Activated naive CD4-positive, alpha-beta T cell treated with anti-CD3 and anti-CD28 coated beads for 36 hours (primary cell): ENCODE measurements at regions not wholly inside any gene's neighbourhood (a gene's known extent, or its start where the extent isn't known, plus 50 kb on each side); places are given as distances from the start of the nearest gene placed in this dataset.

Experiments used
- CTCF ChIA-PET: fragments of 350-600 bp; sonication (Branson Sonifier 250); formaldehyde crosslinking; loops from one replicate; lab custom pipeline; 2021; ENCODE audit warnings: antibody characterized with exemption; lab: Charles Lee
- DNase-seq: peaks from one replicate; pipeline ENCODE4 v3.0.0-alpha.2; 2020
- H3K27ac Mint-ChIP-seq: one replicate; pipeline ENCODE4 v1.8.0; 2021; ENCODE audit warnings: mild to moderate bottlenecking, mixed read lengths
- H3K27me3 Mint-ChIP-seq: one replicate; pipeline ENCODE4 v1.8.0; 2021; ENCODE audit warnings: low read depth, mixed read lengths
- H3K36me3 Mint-ChIP-seq: one replicate; pipeline ENCODE4 v1.8.0; 2021; ENCODE audit warnings: low read depth, mixed read lengths
- H3K4me1 Mint-ChIP-seq: one replicate; pipeline ENCODE4 v1.8.0; 2021; ENCODE audit warnings: low read depth, mixed read lengths
- H3K4me3 Mint-ChIP-seq: one replicate; pipeline ENCODE4 v1.8.0; 2021; ENCODE audit warnings: mild to moderate bottlenecking, moderate library complexity, mixed read lengths
- H3K9me3 Mint-ChIP-seq: one replicate; pipeline ENCODE4 v1.8.0; 2021; ENCODE audit warnings: mixed read lengths
- intact Hi-C: fragments of 100-400 bp; cut with micrococcal nuclease; formaldehyde crosslinking; loops from one replicate; pipeline ENCODE4 v1.15.1; 2023

DNA sequence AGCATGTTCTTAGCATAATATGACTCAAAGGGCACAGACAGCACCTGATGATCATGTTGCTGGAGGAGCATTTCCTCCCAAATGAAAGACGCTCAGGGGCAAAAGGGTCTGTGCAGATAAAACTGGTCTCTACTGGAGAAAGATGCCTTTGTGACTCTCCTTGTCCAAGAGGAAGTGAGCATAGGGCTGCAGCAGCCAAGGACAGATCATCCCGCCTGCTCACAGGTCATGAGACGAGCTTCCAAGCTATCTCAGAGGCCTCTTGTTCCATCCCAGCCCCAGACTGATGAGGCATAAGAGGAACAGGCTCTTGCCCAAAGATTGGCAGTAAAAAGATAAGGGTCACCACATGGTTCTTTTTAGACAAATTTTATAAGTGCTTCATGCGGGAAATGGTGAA lies 141.8 kb downstream of the KATNIP start:
- intact Hi-C loops = no loop called here

DNA sequence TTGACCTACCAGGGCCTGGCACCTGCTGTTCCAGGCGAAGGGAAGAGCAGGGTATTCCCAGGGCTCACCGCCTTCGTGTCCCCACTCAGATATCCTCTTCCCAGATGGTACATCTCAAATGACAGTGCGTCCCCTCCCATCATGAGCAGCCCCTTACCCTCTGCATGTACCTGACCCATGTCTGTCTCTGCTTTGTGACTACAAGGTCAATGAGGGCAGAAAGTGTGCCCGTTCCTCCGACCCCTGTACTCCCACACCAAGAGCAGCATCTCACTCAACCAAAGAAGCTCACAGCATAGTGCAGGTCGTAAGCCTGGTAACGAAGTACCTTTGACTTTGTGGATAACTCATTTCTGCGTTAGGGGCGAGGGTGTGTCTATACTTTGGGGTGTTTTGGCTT lies 142.6 kb downstream of the KATNIP start:
- no peak overlapping the region for H3K27ac Mint-ChIP-seq
- DNase-seq = no peak
- no peak overlapping the region for H3K4me3 Mint-ChIP-seq
- H3K9me3 Mint-ChIP-seq = no peaks in the 10 kb centered on the region
- CTCF ChIA-PET = interaction anchor here (1.0 kb wide), 1 partner anchor 378 kb away, joined by 3 read pairs; no protein-coding TSS in a partner anchor
- H3K27me3 Mint-ChIP-seq = no peaks in the 10 kb centered on the region
- no peaks in the 10 kb centered on the region for H3K4me1 Mint-ChIP-seq
- peaks cover 7% of the 10 kb centered on the region for H3K36me3 Mint-ChIP-seq
- intact Hi-C loops = no loop called here

More for the DNA sequence above, 141.8 kb downstream of the KATNIP start:
- CTCF ChIA-PET = interaction anchor here (0.7 to 1.0 kb wide), 2 partner anchors 13 to 379 kb away, joined by 3 read pairs; no protein-coding TSS in a partner anchor
- H3K27ac Mint-ChIP-seq = no peak overlapping the region
- DNase-seq = no peak
- H3K4me1 Mint-ChIP-seq = no peaks in the 10 kb centered on the region
- no peaks in the 10 kb centered on the region for H3K9me3 Mint-ChIP-seq
- H3K27me3 Mint-ChIP-seq = no peaks in the 10 kb centered on the region
- H3K4me3 Mint-ChIP-seq = no peak overlapping the region
- H3K36me3 Mint-ChIP-seq = peaks cover 2% of the 10 kb centered on the region

DNA sequence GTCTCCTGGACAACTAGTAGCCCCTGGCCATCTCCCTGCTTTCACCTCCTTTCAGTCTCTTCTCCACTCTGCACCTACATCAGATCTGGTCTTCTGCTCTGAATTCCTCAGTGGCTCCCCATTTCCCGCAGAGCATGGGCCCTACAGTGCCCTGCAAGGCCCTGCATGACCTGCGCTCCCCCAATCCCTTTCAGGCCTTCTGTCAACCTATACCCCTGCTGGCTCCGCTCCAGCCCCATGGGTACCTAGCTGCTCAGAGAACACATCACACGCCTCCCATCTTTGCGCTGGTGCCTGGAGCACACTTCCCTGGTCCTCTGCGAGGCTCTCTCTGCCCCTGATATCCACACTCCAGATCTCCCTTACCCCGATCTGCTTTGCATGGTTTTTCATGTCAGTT lies 145.2 kb downstream of the KATNIP start:
- Mint-ChIP-seq H3K27me3 (no peaks in the 10 kb centered on the region), H3K4me1 (no peaks in the 10 kb centered on the region), H3K4me3 (no peak overlapping the region), H3K27ac (no peak overlapping the region), H3K9me3 (no peaks in the 10 kb centered on the region), H3K36me3 (peaks cover 7% of the 10 kb centered on the region)
- no peak for DNase-seq
- CTCF ChIA-PET = no interaction called here
- intact Hi-C loops = no loop called here

DNA sequence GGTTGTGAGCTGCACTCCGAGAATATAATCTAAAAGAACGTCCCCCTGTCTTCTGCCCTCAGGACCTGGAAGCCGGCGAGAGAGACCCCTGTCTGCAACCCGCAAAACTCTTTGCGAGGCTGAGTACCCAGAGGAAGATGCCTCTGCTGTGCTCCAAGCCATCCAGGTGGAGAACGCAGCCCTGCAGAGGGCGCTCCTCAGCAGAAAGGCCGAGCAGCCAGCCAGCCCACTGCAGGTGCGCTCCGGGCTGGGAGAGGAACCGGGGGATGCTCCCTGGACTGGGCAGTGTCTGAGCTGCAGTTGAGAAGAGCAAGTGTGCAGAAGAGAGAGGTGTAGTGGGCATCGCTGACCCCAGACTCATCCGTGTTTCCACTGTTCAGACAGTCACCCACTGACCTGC lies 148.3 kb downstream of the KATNIP start:
- no peak overlapping the region for H3K4me3 Mint-ChIP-seq
- intact Hi-C loops = no loop called here
- no peaks in the 10 kb centered on the region for H3K9me3 Mint-ChIP-seq
- H3K27me3 Mint-ChIP-seq = no peaks in the 10 kb centered on the region
- peak; percentile 7 for DNase-seq
- CTCF ChIA-PET = interaction anchor here (1.1 kb wide), 1 partner anchor 17 kb away, joined by 3 read pairs; no protein-coding TSS in a partner anchor
- H3K36me3 Mint-ChIP-seq = peaks cover 8% of the 10 kb centered on the region
- no peaks in the 10 kb centered on the region for H3K4me1 Mint-ChIP-seq
- H3K27ac Mint-ChIP-seq = no peak overlapping the region

DNA sequence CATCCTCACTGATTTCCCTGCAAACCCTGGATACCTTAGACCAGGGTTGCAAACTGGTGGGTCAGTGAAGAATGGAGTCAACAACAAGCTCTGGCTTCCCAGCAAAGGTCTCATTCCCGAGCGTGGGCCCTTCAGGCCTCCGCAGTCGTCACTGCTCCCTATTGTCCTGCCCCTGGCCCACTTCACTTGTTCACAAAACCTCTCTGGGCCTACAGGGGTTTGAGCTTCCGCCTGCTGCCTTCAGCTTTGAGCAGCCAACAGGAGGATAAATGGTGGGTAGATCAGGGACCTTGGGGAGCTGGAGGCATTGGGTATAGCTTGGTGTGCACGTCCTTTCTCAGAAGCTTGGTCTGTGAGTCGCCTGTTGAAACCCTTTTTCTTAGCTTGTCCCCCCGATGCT lies 148.8 kb downstream of the KATNIP start:
- Mint-ChIP-seq H3K4me3 (no peak overlapping the region), H3K36me3 (peaks cover 8% of the 10 kb centered on the region), H3K4me1 (no peaks in the 10 kb centered on the region), H3K9me3 (no peaks in the 10 kb centered on the region), H3K27me3 (no peaks in the 10 kb centered on the region), H3K27ac (no peak overlapping the region)
- intact Hi-C loops = no loop called here
- no peak for DNase-seq
- CTCF ChIA-PET = interaction anchor here (1.1 kb wide), 1 partner anchor 17 kb away, joined by 3 read pairs; no protein-coding TSS in a partner anchor

DNA sequence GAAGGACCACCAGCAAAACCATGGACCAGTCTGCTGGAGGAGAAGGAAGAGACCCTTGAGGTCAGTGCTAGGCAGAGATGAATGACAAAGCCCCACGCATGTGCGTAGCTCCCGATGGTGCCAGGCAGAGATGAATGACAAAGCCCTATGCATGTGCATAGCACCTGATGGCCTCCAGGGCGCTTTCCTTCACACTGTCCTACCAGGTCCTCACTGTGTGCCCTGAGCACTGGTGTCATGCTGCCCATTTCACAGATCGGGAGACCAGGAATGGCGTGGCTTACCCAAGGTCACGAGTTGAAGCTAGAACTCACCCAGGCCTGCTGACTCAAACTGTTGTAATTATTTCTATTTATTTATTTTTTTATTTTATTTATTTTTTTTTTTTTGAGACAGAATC lies 149.6 kb downstream of the KATNIP start:
- CTCF ChIA-PET = interaction anchor here (1.1 kb wide), 1 partner anchor 16 kb away, joined by 3 read pairs; no protein-coding TSS in a partner anchor
- Mint-ChIP-seq H3K4me3 (no peak overlapping the region), H3K4me1 (no peaks in the 10 kb centered on the region), H3K9me3 (no peaks in the 10 kb centered on the region), H3K36me3 (peaks cover 8% of the 10 kb centered on the region), H3K27me3 (no peaks in the 10 kb centered on the region), H3K27ac (no peak overlapping the region)
- no peak for DNase-seq
- intact Hi-C loops = no loop called here

DNA sequence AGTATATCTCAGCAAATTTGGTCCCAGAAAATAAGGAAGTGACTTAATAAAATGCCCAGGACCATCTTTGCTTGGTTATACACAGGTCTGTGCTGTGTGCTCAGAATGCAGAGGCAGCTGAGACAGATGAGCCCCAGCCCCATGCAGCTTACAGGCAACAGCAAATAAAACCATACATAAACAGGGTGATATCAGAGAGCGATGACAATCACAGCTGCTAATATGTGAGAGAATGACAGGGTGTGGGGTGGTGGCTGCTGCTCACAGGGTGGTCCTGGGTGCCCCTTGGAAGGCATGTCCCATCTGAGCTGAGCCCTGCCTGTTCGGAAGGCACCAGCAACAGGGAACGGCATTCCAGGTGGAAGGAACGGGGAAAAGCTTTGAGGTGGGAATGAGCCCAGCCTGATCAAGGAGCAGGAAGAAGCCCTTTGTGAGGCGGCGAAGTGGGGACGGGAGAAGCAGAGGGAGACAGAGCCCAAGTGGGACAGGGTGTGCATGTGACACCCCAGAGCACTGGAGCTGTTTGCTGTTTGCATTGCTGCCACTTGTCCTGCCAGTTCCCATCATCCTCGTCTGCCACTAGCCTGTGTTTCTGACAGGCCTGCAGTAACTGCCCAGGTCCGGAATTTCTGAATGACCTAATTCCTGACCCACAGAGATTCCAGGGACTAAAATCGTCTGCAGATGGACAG lies 150.5 kb downstream of the KATNIP start:
- H3K27me3 Mint-ChIP-seq = no peaks in the 10 kb centered on the region
- CTCF ChIA-PET = no interaction called here

DNA sequence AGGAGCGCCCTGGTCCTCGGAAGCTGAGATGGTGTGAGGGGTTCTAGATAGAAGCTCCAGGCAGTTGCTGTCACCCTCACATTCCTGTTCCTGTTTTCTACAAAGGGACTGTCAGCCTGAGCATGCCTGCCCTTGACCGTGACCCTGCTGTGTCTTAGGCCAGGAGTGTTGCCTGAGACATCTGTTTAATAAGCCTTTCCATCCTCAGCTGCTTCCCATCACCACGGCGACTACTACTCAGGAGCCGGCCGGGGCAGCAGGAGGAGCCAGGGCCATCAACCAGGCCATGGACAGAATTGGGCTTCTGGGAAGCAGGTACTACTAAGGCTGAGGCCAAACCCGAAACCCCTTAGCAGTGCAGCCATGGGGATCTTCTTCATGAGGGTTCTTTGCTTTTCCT lies 151.4 kb downstream of the KATNIP start:
- CTCF ChIA-PET = no interaction called here
- no peak overlapping the region for H3K27ac Mint-ChIP-seq
- H3K9me3 Mint-ChIP-seq = no peaks in the 10 kb centered on the region
- H3K4me1 Mint-ChIP-seq = no peaks in the 10 kb centered on the region
- intact Hi-C loops = no loop called here
- H3K27me3 Mint-ChIP-seq = no peaks in the 10 kb centered on the region
- DNase-seq = no peak
- H3K4me3 Mint-ChIP-seq = no peak overlapping the region
- peaks cover 10% of the 10 kb centered on the region for H3K36me3 Mint-ChIP-seq

More for the DNA sequence above, 150.5 kb downstream of the KATNIP start:
- H3K4me1 Mint-ChIP-seq = no peaks in the 10 kb centered on the region
- no peak overlapping the region for H3K27ac Mint-ChIP-seq
- no peaks in the 10 kb centered on the region for H3K9me3 Mint-ChIP-seq
- no peak for DNase-seq
- intact Hi-C loops = no loop called here
- H3K4me3 Mint-ChIP-seq = no peak overlapping the region
- peaks cover 8% of the 10 kb centered on the region for H3K36me3 Mint-ChIP-seq

DNA sequence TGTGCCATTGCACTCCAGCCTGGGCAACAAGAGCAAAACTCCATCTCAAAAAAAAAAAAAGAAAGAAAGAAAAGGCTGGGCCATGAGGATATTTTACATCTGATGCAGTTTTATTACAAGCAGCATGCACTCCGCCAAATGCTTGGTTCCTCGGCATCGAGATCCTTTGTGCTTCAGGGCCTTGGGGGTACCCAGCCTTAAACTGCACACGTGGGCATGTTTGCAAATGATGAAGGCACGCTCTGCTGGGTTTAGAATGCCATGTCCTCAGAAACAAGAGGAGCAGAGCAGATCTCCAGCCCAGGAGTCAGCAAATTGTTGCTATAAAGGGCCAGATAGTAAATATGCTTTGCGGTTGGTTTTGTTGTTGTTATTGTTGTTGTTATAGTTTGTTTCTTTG lies 153.2 kb downstream of the KATNIP start:
- DNase-seq = no peak
- intact Hi-C loops = no loop called here
- Mint-ChIP-seq H3K4me3 (no peak overlapping the region), H3K36me3 (peaks cover 4% of the 10 kb centered on the region), H3K4me1 (no peaks in the 10 kb centered on the region), H3K27me3 (no peaks in the 10 kb centered on the region), H3K27ac (no peak overlapping the region), H3K9me3 (no peaks in the 10 kb centered on the region)
- CTCF ChIA-PET = no interaction called here

DNA sequence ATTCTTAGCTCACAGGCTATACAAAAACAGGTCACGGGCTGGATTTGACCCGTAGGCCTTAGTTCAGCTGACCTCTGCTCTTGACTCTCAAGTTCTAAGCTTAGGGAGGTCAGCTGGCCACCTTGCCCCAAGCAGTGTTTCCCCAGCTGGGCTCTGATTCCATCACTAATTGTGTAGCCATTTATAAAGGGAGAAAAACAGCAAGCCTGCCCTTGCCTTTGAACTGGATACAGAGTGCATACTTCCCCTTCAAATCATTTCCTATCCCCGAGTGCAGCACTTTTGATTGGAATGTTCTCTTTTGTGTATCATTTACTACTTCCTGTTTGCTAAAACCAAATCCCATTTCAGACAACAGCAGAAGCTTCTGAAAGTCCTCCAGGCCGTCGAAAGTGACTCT lies 153.6 kb downstream of the KATNIP start:
- peaks cover 4% of the 10 kb centered on the region for H3K36me3 Mint-ChIP-seq
- intact Hi-C loops = no loop called here
- no peak overlapping the region for H3K4me3 Mint-ChIP-seq
- no peaks in the 10 kb centered on the region for H3K4me1 Mint-ChIP-seq
- no peaks in the 10 kb centered on the region for H3K27me3 Mint-ChIP-seq
- DNase-seq = no peak
- no peaks in the 10 kb centered on the region for H3K9me3 Mint-ChIP-seq
- no peak overlapping the region for H3K27ac Mint-ChIP-seq
- CTCF ChIA-PET = no interaction called here

DNA sequence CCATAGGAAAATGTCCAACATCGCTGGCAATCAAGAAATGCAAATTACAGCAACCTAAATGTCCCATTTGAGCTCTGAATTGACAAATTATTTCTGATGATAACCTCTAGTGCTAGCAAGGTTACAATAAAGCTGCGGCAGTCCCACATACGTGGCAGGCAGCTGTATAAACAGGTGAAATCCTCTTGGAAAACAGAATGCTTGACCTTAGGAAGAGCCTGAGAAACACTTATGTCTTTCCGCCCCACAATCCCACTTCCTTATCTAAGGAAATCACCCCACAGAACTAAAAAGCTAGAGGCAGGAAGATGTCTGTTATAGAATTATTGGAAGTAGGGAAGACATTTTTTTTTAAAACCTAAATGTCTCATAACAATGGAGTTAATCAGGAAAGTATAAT lies 154.3 kb downstream of the KATNIP start:
- Mint-ChIP-seq H3K27ac (no peak overlapping the region), H3K27me3 (no peaks in the 10 kb centered on the region), H3K4me1 (no peaks in the 10 kb centered on the region), H3K4me3 (no peak overlapping the region), H3K9me3 (no peaks in the 10 kb centered on the region), H3K36me3 (peaks cover 7% of the 10 kb centered on the region)
- intact Hi-C loops = no loop called here
- no peak for DNase-seq
- CTCF ChIA-PET = no interaction called here

DNA sequence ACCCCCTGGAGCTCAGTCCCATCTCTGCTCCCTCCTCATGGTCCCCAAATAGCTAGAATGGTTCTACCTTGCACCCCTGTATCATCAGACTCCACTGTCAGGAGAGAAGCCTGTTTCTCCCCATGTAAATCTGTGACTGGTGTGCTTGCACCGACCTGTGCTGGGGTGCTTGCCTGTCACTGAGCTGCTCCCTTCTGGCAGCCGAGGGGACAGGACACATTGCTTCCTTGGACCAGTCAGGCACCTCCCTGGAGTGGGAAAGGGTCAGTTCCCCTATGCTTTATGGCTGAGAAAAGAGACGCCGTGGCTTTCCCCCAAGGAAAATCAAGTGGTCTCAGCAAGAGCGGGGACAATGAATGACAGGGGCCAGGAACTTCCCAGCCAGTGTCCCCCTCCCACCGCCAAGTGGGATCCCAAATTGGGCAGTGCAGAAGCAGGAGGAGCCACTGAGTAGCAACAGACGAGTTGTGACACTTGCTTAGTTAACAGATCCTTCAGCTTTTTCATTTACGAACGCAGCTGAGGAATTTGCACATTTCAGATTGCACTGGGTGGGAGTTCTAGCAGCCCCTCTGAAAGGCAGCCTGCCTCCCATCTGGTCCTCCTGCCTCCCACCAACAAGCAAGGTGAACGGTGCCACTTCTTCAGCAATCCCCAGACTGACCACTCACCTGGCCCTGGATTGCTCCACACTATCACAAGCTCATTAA lies 156.4 kb downstream of the KATNIP start:
- Mint-ChIP-seq H3K4me1 (no peaks in the 10 kb centered on the region), H3K27me3 (no peaks in the 10 kb centered on the region), H3K36me3 (peaks cover 7% of the 10 kb centered on the region), H3K9me3 (no peaks in the 10 kb centered on the region), H3K27ac (no peak overlapping the region), H3K4me3 (no peak overlapping the region)
- CTCF ChIA-PET = no interaction called here
- DNase-seq = no peak
- intact Hi-C loops = no loop called here
